Naive thymus-derived CD8-positive, alpha-beta T cell (primary cell): ENCODE measurements at regions not wholly inside any gene's neighbourhood (a gene's known extent, or its start where the extent isn't known, plus 50 kb on each side); places are given as distances from the start of the nearest gene placed in this dataset.
"Not testable (repeated sequence)": the region's sequence is repeated elsewhere in the genome, so short reads cannot be mapped to it uniquely, and the experiment has no call there.

Experiments used
- ATAC-seq, 2 donors: fragments of 150-1000 bp; cut with Tn5 transposase in 1 of 2; sonication (Bioruptor Pico), chemical (Tn5 transposase) in 1 of 2; 1 replicate in 1 of 2; 2 replicates in 1 of 2; pipeline ENCODE4 v1.10.0; 2021; ENCODE audit warnings: mild to moderate bottlenecking in 2 of 2, moderate library complexity in 2 of 2
- POLR2A ChIA-PET: fragments of 350-600 bp; sonication (Branson Sonifier 250); formaldehyde crosslinking; loops from one replicate; lab custom pipeline; 2021; ENCODE audit warnings: antibody characterized with exemption; lab: Charles Lee
- DNase-seq, 10 donors: peaks; one replicate each; pipeline versions ENCODE4 v3.0.0 to v3.0.0-alpha.2; 2020 to 2022
- H3K27ac Mint-ChIP-seq, 10 donors: one replicate each; pipeline ENCODE4 v1.8.0; 2020 to 2022; ENCODE audit warnings: mild to moderate bottlenecking in 10 of 10, mixed read lengths in 10 of 10, moderate library complexity in 4 of 10, inconsistent platforms in 1 of 10
- H3K27me3 Mint-ChIP-seq, 5 donors: one replicate each; pipeline ENCODE4 v1.8.0; 2021 to 2022; ENCODE audit warnings: mixed read lengths in 5 of 5
- H3K36me3 Mint-ChIP-seq, 3 donors: one replicate each; pipeline ENCODE4 v1.8.0; 2020 to 2022; ENCODE audit warnings: mixed read lengths in 3 of 3, mild to moderate bottlenecking in 2 of 3, inconsistent platforms in 1 of 3
- H3K4me1 Mint-ChIP-seq, 4 donors: one replicate each; pipeline ENCODE4 v1.8.0; 2021 to 2022; ENCODE audit warnings: mixed read lengths in 4 of 4
- H3K4me3 Mint-ChIP-seq, 10 donors: one replicate each; pipeline ENCODE4 v1.8.0; 2020 to 2022; ENCODE audit warnings: mild to moderate bottlenecking in 10 of 10, mixed read lengths in 10 of 10, moderate library complexity in 6 of 10, inconsistent platforms in 1 of 10
- H3K9me3 Mint-ChIP-seq, 9 donors: one replicate each; pipeline ENCODE4 v1.8.0; 2020 to 2022; ENCODE audit warnings: mixed read lengths in 9 of 9, mild to moderate bottlenecking in 3 of 9, inconsistent platforms in 1 of 9, moderate library complexity in 1 of 9

DNA sequence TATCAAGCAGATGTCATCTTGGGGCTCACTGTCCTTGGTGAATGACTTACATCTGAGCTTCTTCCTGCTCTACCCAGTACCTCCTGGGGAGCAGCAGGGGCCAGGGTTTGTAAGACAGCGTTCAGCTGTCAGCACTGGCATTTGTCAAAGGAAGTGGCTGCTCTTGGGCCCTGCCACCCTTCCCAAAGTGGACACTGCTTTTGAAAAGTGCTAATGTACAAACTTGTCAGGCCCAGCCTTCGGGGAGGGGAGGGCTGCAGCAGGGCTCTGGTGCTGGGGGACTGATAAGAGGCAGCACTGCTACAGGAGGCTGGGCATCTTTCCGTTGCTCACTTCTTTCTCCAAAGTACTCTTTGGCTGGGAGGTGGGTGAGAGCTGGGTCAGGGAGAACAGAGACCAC is 59.8 kb upstream of the RBM19 start:
- Mint-ChIP-seq H3K9me3 (peaks cover 0 to 6% (median 0%) of the 10 kb centered on the region in 9 donors), H3K4me1 (no peaks in the 10 kb centered on the region), H3K27ac (no peak overlapping the region), H3K4me3 (no peak overlapping the region), H3K36me3 (no peaks in the 10 kb centered on the region), H3K27me3 (peaks cover 9 to 48% (median 19%) of the 10 kb centered on the region in 5 donors)
- DNase-seq (no peak), ATAC-seq (no peak)
- POLR2A ChIA-PET = no interaction called here

DNA sequence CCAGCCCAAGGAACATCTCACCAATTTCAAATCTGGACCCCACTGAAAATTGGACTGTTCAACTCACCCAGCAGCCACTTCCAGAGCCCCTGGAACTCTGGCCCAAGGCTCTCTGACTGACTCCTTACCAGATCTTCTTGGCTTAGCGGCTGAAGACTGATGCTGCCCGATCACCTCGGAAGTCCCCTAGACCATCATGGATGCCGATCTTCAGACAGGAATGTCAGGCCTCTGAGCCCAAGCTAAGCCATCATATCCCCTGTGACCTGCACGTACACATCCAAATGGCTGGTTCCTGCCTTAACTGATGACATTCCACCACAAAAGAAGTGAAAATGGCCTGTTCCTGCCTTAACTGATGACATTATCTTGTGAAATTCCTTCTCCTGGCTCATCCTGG is 56.0 kb upstream of the RBM19 start:
- DNase-seq, H3K4me3 Mint-ChIP-seq, ATAC-seq, H3K9me3 Mint-ChIP-seq, H3K36me3 Mint-ChIP-seq, H3K4me1 Mint-ChIP-seq, POLR2A ChIA-PET, H3K27ac Mint-ChIP-seq: not testable (repeated sequence)
- peaks cover 9 to 51% (median 36%) of the 10 kb centered on the region in 5 donors for H3K27me3 Mint-ChIP-seq

DNA sequence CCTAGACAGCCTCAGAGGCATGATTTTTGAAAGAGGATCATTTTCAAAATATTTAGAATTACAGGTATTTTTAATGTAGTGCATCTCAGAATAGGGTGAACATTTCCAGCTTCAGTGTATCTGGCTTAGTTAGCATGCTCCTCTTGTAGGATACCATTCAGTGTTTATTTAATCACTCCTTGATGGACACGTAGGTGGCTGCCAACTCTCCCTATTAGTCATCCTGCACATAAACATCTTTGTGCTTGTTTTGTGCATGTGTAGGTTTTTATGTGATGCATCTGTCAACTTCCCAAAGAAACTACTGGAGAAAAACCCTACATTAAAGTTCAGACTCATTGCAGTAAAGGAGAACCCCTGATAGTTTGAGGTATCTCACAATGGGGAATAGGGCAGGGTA is 52.5 kb upstream of the RBM19 start:
- Mint-ChIP-seq H3K4me1 (no peaks in the 10 kb centered on the region), H3K27me3 (peaks cover 10 to 35% (median 26%) of the 10 kb centered on the region in 5 donors), H3K27ac (no peak overlapping the region), H3K36me3 (no peaks in the 10 kb centered on the region), H3K4me3 (no peak overlapping the region), H3K9me3 (peaks cover 0 to 3% (median 0%) of the 10 kb centered on the region in 9 donors)
- no peak for DNase-seq
- ATAC-seq = no peak
- POLR2A ChIA-PET = no interaction called here
